ENCODE measurements at regions not wholly inside any gene's neighbourhood (a gene's known extent, or its start where the extent isn't known, plus 50 kb on each side); places are given as distances from the start of the nearest gene placed in this dataset.

DNA sequence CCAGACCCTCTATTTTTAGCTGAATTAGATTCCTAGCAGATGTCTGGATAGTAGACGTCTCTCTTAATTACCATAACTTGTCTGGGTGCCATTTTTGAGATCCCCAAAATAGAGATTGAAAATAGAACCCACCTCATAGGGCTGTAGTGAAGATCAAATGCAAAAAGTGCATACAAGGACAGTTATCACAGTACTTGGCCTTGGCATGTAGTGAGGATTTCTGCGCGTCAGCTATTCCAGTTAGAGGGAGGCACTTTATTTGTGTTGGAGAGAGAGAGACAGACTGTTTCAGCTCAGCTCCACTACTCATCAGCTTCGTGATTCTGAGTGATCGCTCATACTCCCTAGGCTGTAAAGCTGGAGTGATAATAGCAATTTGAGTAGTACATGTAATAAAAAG, 59.6 kb upstream of the CDH13 start:
- H3K4me1 Mint-ChIP-seq = no peaks in the 10 kb centered on the region
- no peak overlapping the region for H3K27ac Mint-ChIP-seq
- no peak overlapping the region for H3K4me3 Mint-ChIP-seq
- TF ChIP-seq, protein P1, sequence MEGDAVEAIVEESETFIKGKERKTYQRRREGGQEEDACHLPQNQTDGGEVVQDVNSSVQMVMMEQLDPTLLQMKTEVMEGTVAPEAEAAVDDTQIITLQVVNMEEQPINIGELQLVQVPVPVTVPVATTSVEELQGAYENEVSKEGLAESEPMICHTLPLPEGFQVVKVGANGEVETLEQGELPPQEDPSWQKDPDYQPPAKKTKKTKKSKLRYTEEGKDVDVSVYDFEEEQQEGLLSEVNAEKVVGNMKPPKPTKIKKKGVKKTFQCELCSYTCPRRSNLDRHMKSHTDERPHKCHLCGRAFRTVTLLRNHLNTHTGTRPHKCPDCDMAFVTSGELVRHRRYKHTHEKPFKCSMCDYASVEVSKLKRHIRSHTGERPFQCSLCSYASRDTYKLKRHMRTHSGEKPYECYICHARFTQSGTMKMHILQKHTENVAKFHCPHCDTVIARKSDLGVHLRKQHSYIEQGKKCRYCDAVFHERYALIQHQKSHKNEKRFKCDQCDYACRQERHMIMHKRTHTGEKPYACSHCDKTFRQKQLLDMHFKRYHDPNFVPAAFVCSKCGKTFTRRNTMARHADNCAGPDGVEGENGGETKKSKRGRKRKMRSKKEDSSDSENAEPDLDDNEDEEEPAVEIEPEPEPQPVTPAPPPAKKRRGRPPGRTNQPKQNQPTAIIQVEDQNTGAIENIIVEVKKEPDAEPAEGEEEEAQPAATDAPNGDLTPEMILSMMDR (IDR thresholded peaks at IDR 0.05) = no peak
- peaks cover 35% of the 10 kb centered on the region for H3K9me3 Mint-ChIP-seq
- no peak for DNase-seq
- H3K27me3 Mint-ChIP-seq (ENCODE audit: low read depth, poor library complexity) = peaks cover 5% of the 10 kb centered on the region
- no peaks in the 10 kb centered on the region for H3K36me3 Mint-ChIP-seq (ENCODE audit: low read depth)

DNA sequence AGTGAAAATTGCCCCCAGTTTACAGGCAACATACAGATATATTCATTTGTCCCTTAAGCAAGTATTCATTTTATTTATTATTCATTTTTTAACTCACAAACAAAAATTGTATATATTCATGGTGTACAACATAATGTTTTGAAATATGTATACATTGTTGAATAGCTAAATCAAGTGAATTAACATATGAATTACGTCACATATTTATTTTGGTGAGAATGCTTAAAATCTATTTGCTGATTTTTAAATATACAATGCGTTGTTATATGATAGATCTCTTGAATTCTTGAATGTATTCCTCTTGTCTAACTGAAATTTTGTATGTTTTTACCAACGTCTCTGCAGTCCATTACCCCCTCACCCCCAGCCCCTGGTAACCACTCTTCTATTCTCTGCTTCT, 63.4 kb upstream of the CDH13 start:
- Mint-ChIP-seq H3K36me3 (ENCODE audit: low read depth) (no peaks in the 10 kb centered on the region), H3K4me3 (no peak overlapping the region), H3K9me3 (peaks cover 29% of the 10 kb centered on the region), H3K27me3 (ENCODE audit: low read depth, poor library complexity) (peaks cover 8% of the 10 kb centered on the region), H3K27ac (no peak overlapping the region), H3K4me1 (no peaks in the 10 kb centered on the region)
- TF ChIP-seq, protein P1 (IDR thresholded peaks at IDR 0.05) = no peak
- no peak for DNase-seq

DNA sequence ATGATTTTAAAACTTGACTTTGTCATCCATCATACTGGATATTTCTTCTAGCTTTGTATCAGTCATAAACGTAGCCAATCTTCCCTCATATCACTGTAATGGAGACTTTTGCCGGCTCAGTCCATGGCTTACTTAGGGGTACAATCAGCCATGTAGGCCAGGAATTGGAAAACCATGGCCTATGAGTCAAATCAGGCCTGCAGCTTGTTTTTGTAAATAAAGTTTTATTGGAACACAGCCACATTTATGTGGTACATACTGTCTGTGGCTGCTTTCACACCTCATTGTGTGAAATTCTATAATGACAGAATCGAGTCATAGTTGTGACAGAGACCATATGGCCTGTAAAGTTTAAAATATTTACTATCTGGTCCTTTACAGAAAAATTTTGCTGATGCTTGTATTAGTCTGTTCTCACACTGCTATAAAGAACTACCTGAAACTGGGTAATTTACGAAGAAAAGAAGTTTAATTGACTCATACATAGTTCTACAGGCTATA, 64.5 kb upstream of the CDH13 start:
- H3K9me3 Mint-ChIP-seq = peaks cover 29% of the 10 kb centered on the region
- no peaks in the 10 kb centered on the region for H3K36me3 Mint-ChIP-seq (ENCODE audit: low read depth)
- no peak overlapping the region for H3K27ac Mint-ChIP-seq
- TF ChIP-seq, protein P1 (IDR thresholded peaks at IDR 0.05) = no peak
- DNase-seq = no peak
- peaks cover 8% of the 10 kb centered on the region for H3K27me3 Mint-ChIP-seq (ENCODE audit: low read depth, poor library complexity)
- no peaks in the 10 kb centered on the region for H3K4me1 Mint-ChIP-seq
- no peak overlapping the region for H3K4me3 Mint-ChIP-seq

DNA sequence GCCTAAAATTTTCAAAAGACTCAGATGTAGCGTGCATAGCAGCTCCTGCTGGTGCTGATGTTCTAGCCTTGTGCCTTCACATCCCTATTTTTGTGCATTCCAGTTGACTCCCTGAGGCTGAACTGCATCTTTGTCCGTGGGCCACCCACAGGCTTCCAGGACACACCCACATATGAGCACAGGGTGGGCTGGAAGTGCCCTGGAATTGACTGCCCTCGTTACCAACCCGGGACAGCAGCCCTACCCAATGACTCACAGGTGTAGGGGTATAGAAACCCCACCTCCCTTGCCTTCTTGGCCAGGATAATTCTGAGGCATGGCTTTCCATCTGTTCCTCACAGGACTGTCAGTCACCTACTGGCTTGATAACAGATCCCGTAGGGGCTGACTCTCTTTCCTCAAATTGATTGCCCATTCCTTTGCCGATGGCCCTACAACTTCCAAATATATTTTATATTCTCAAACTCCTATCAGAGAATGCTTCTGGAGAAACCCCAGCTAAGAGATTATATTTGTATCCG, 65.9 kb upstream of the CDH13 start:
- Mint-ChIP-seq H3K4me3 (no peak overlapping the region), H3K36me3 (ENCODE audit: low read depth) (no peaks in the 10 kb centered on the region), H3K27me3 (ENCODE audit: low read depth, poor library complexity) (peaks cover 8% of the 10 kb centered on the region), H3K9me3 (peaks cover 19% of the 10 kb centered on the region), H3K4me1 (no peaks in the 10 kb centered on the region), H3K27ac (no peak overlapping the region)
- TF ChIP-seq, protein P1 (IDR thresholded peaks at IDR 0.05) = no peak
- no peak for DNase-seq

DNA sequence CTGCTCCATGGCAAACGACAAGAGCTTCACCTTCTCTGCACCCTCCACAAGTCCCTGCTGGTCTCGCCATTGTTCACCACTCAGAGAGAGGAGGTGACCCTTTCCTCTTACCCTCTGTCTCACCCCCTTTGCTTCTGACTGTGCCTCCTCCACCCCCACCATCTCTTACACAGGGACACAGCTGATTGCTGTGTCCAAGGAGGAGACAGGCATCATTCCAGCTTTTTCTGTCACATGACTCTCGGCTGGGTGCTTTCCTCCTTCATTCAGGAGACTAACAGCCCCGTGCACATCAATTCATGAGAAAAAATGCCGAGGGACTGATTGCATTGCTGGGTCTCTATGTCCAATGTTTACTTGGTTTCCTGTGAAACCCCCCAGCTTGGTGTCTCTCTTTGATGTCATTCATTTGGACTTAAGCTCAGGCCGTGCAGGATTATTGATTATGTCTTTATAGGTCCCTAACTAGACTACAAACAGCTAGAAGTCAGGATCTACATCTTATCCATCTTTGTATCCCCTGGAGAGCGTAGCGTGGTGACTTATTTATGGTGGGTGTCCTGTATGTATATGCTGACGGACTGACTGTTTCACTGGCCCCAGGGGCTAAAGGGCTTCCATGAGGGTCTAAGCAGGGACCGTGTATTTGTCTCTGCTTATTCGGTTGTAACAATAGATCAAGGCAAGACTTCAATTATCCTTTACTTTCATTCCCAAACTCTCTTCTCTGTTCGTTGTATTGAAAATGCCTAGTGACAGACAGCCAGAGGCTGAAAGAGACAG, 82.2 kb upstream of the CDH13 start:
- Mint-ChIP-seq H3K9me3 (no peaks in the 10 kb centered on the region), H3K36me3 (ENCODE audit: low read depth) (no peaks in the 10 kb centered on the region), H3K27me3 (ENCODE audit: low read depth, poor library complexity) (peaks cover 14% of the 10 kb centered on the region), H3K27ac (no peak overlapping the region), H3K4me1 (peaks cover 21% of the 10 kb centered on the region), H3K4me3 (no peak overlapping the region)
- TF ChIP-seq, protein P1 (IDR thresholded peaks at IDR 0.05) = no peak
- DNase-seq = no peak

DNA sequence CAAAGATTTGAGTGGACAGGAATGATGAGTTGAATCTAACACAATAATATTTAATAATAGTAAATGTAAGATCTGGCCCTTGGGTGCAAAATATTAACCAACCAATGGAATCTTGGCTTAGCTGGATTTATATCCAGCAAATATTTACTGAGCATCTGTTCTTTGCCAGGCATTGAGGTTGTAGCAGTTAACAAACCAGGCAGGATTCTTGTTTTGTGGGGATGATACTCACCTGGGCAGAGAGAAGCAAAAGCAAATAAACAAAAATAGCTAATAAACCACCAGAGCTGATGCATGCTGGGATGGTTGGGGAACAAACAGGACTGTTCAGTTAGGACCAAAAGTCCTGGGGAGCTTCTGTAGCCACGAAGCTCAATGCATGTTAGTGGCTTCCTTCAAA, 84.1 kb upstream of the CDH13 start:
- Mint-ChIP-seq H3K4me3 (no peak overlapping the region), H3K27me3 (ENCODE audit: low read depth, poor library complexity) (peaks cover 7% of the 10 kb centered on the region), H3K36me3 (ENCODE audit: low read depth) (no peaks in the 10 kb centered on the region), H3K9me3 (no peaks in the 10 kb centered on the region), H3K27ac (no peak overlapping the region), H3K4me1 (peaks cover 21% of the 10 kb centered on the region)
- TF ChIP-seq, protein P1 (IDR thresholded peaks at IDR 0.05) = no peak
- no peak for DNase-seq
